Tibial artery (tissue), 4 donors: ENCODE measurements at regions not wholly inside any gene's neighbourhood (a gene's known extent, or its start where the extent isn't known, plus 50 kb on each side); places are given as distances from the start of the nearest gene placed in this dataset.

Experiments
- DNase-seq, 2 donors: peaks; one replicate each; pipeline ENCODE4 v3.0.0-alpha.2; 2019
- H3K27ac ChIP-seq, 2 donors: fragments of 200-600 bp; sonication (generic) in 1 of 2; 1 replicate in 1 of 2; 2 replicates in 1 of 2; pipeline ENCODE4 v1.5.1; 2018 to 2019; ENCODE audit warnings: mild to moderate bottlenecking in 1 of 2
- H3K27me3 ChIP-seq, 2 donors: fragments of 200-600 bp; sonication (generic) in 1 of 2; one replicate each; pipeline versions ENCODE4 v1.5.1 to v1.6.0; 2016 to 2019
- H3K36me3 ChIP-seq, 3 donors: fragments of 200-600 bp; sonication (generic) in 2 of 3; one replicate each; pipeline ENCODE4 v1.5.1; 2016 to 2019; ENCODE audit warnings: mild to moderate bottlenecking in 2 of 3
- H3K4me1 ChIP-seq, 4 donors: fragments of 200-600 bp; sonication (generic) in 2 of 4; 1 replicate in 3 of 4; 2 replicates in 1 of 4; pipeline ENCODE4 v1.5.1; 2016 to 2019
- H3K4me3 ChIP-seq, 2 donors: fragments of 200-600 bp; sonication (generic) in 1 of 2; 1 replicate in 1 of 2; 2 replicates in 1 of 2; pipeline ENCODE4 v1.5.1; 2018 to 2019; ENCODE audit warnings: mild to moderate bottlenecking in 2 of 2
- H3K9me3 ChIP-seq, 3 donors: fragments of 200-600 bp; sonication (generic) in 1 of 3; one replicate each; pipeline ENCODE4 v1.5.1; 2016 to 2019
- CTCF ChIP-seq, 2 experiments: fragments of 200-600 bp in 1 of 2; fragments of 450-650 bp in 1 of 2; IDR thresholded peaks; one replicate each; pipeline ENCODE4 v1.5.1; 2017 to 2019; ENCODE audit warnings: antibody characterized with exemption in 2 of 2, mild to moderate bottlenecking in 1 of 2, moderate library complexity in 1 of 2
- intact Hi-C: fragments of 100-400 bp; cut with DNase I; formaldehyde crosslinking; loops from one replicate; pipeline ENCODE4 v1.15.0; 2023; ENCODE audit warnings: low total_unique reads

GRCh38 chr3:988785-989184 lies 104.0 kb upstream of the CNTN6 start:
- DNase-seq, result no peak
- Histone ChIP-seq H3K4me1 (no peaks in the 10 kb centered on the region), H3K27ac (no peak overlapping the region), H3K36me3 (no peaks in the 10 kb centered on the region), H3K27me3 (no peaks in the 10 kb centered on the region), H3K9me3 (no peaks in the 10 kb centered on the region), H3K4me3 (no peak overlapping the region)
- intact Hi-C loops, result no loop called here
- TF ChIP-seq CTCF (IDR thresholded peaks at IDR 0.05), result no peak

DNA sequence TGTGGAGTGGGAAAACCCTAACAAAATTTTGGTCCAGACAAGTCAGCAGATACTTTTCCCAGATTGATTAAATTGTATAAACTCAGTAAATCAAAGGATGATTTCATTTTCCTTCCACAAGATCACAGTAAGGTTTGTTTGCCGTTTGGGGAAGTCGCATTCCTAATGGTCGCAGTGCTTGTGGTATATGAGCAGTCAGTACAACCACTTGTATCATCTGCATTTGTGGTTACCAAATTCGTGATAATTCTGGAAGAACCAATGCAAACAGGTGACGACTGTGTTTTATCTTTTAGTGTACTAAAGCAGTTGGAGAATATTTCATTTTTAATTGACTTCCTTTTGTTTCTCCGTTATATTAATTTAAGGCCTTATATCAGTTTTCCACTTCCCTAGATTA lies 100.0 kb upstream of the CNTN6 start:
- no peak for DNase-seq
- no peaks in the 10 kb centered on the region for H3K4me1 ChIP-seq
- H3K9me3 ChIP-seq, result no peaks in the 10 kb centered on the region
- TF ChIP-seq CTCF (IDR thresholded peaks at IDR 0.05), result no peak
- no peak overlapping the region for H3K4me3 ChIP-seq
- intact Hi-C loops, result no loop called here
- no peak overlapping the region for H3K27ac ChIP-seq
- no peaks in the 10 kb centered on the region for H3K36me3 ChIP-seq
- no peaks in the 10 kb centered on the region for H3K27me3 ChIP-seq

GRCh38 chr3:1002010-1002409 lies 90.8 kb upstream of the CNTN6 start:
- intact Hi-C loops, result no loop called here
- Histone ChIP-seq H3K4me1 (no peaks in the 10 kb centered on the region), H3K27me3 (no peaks in the 10 kb centered on the region), H3K27ac (no peak overlapping the region), H3K4me3 (no peak overlapping the region), H3K9me3 (no peaks in the 10 kb centered on the region), H3K36me3 (no peaks in the 10 kb centered on the region)
- DNase-seq, result no peak
- no peak for TF ChIP-seq CTCF (IDR thresholded peaks at IDR 0.05)

GRCh38 chr3:1007866-1008265 lies 85.0 kb upstream of the CNTN6 start:
- intact Hi-C loops, result no loop called here
- H3K4me3 ChIP-seq, result no peak overlapping the region
- no peaks in the 10 kb centered on the region for H3K4me1 ChIP-seq
- no peak for TF ChIP-seq CTCF (IDR thresholded peaks at IDR 0.05)
- no peak for DNase-seq
- no peaks in the 10 kb centered on the region for H3K36me3 ChIP-seq
- no peak overlapping the region for H3K27ac ChIP-seq
- no peaks in the 10 kb centered on the region for H3K9me3 ChIP-seq
- H3K27me3 ChIP-seq, result no peaks in the 10 kb centered on the region

- H3K4me1 ChIP-seq, result no peaks in the 10 kb centered on the region
- H3K9me3 ChIP-seq, result no peaks in the 10 kb centered on the region
- DNase-seq, result no peak
- H3K27ac ChIP-seq, result no peak overlapping the region
- no peaks in the 10 kb centered on the region for H3K36me3 ChIP-seq
- H3K4me3 ChIP-seq, result no peak overlapping the region
- no peaks in the 10 kb centered on the region for H3K27me3 ChIP-seq
- intact Hi-C loops, result no loop called here
- no peak for TF ChIP-seq CTCF (IDR thresholded peaks at IDR 0.05)
Observed at GRCh38 chr3:1010228-1010627, 82.6 kb upstream of the CNTN6 start.

DNA sequence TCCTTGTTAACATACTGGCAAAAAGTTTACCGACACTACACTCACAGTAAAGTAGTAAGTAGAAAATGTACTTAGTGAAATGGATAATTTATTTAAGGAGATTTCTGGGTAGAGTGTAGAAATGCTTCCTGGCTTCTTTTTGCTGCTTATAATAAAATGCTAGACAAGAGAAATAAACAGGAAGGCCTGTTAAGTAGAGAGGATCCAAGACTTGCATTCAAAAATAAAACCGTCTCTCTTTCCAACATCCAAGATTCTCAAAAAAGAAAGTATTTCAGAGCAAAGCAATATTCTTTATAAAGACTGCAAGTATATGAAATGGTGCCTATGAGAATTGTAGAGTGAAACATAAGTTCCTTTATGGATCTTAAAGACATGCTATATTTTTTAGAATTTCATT lies 77.0 kb upstream of the CNTN6 start:
- TF ChIP-seq CTCF (IDR thresholded peaks at IDR 0.05), result no peak
- intact Hi-C loops, result no loop called here
- H3K36me3 ChIP-seq, result no peaks in the 10 kb centered on the region

More for the DNA sequence above, 77.0 kb upstream of the CNTN6 start:
- Histone ChIP-seq H3K4me3 (no peak overlapping the region), H3K4me1 (no peaks in the 10 kb centered on the region), H3K27ac (no peak overlapping the region), H3K27me3 (no peaks in the 10 kb centered on the region), H3K9me3 (no peaks in the 10 kb centered on the region)
- DNase-seq, result no peak
